IMR-90 (cell line): ENCODE measurements at regions not wholly inside any gene's neighbourhood (a gene's known extent, or its start where the extent isn't known, plus 50 kb on each side); places are given as distances from the start of the nearest gene placed in this dataset.

Experiments used
- ATAC-seq: fragments of 200-7000 bp; cut with Tn5 transposase; 2 replicates; pipeline ENCODE4 v1.9.1; 2020; ENCODE audit warnings: low read depth, mild to moderate bottlenecking, moderate library complexity
- BruUV-seq: library from RNA; stranded (reverse); fragments of 400-500 nt; replicated peaks from 2 replicates; lab custom pipeline; 2021; lab: Mats Ljungman, UMichigan
- CTCF ChIA-PET: fragments of 300-600 bp; formaldehyde crosslinking; extraction: SDS; loops from one replicate; lab custom pipeline; 2021; ENCODE audit warnings: antibody characterized with exemption; lab: Yijun Ruan, JAX
- POLR2A ChIA-PET: fragments of 300-600 bp; sonication (Branson Sonifier 250); formaldehyde crosslinking; loops from one replicate; lab custom pipeline; 2022; ENCODE audit warnings: antibody characterized with exemption; ENCODE audit not compliant: unreplicated experiment; lab: Charles Lee
- DNase-seq: peaks from one replicate; pipeline ENCODE4 v3.0.0; 2013
- H2AFZ ChIP-seq: replicated peaks from 2 replicates; pipeline ENCODE3; 2013; ENCODE audit warnings: low read length, mild to moderate bottlenecking; ENCODE audit not compliant: poor library complexity
- H2AK5ac ChIP-seq: 2 replicates; pipeline ENCODE4 v1.6.1; 2013; ENCODE audit warnings: low read depth, low read length, inconsistent platforms
- H2AK9ac ChIP-seq: replicated peaks from 2 replicates; pipeline ENCODE3; 2013; ENCODE audit warnings: mild to moderate bottlenecking, low read depth, low read length, moderate library complexity; ENCODE audit not compliant: poor library complexity
- H2BK120ac ChIP-seq: 2 replicates; pipeline ENCODE4 v1.6.1; 2013; ENCODE audit warnings: low read depth, low read length, inconsistent platforms
- H2BK15ac ChIP-seq: 3 replicates; pipeline ENCODE4 v1.6.1; 2013; ENCODE audit warnings: low read depth, low read length, inconsistent platforms
- H2BK20ac ChIP-seq: 2 replicates; pipeline ENCODE4 v1.6.1; 2013; ENCODE audit warnings: low read depth, mild to moderate bottlenecking, inconsistent platforms, low read length, moderate library complexity
- H2BK5ac ChIP-seq: 2 replicates; pipeline ENCODE4 v1.6.1; 2013; ENCODE audit warnings: mild to moderate bottlenecking, low read depth, low read length, inconsistent platforms; ENCODE audit not compliant: poor library complexity, severe bottlenecking
- H3K14ac ChIP-seq: replicated peaks from 2 replicates; pipeline ENCODE4 v1.6.1; 2013; ENCODE audit warnings: low read depth, low read length, inconsistent platforms
- H3K18ac ChIP-seq: 2 replicates; pipeline ENCODE4 v1.6.1; 2013; ENCODE audit warnings: low read depth, low read length, control low read depth
- H3K23ac ChIP-seq: 2 replicates; pipeline ENCODE4 v1.6.1; 2013; ENCODE audit warnings: low read depth, low read length, inconsistent platforms
- H3K27ac ChIP-seq: 2 replicates; pipeline ENCODE4 v1.5.1; 2013; ENCODE audit warnings: mild to moderate bottlenecking, control low read depth, low read length; ENCODE audit not compliant: insufficient read depth
- H3K27me3 ChIP-seq: 2 replicates; pipeline ENCODE4 v1.6.1; 2013; ENCODE audit warnings: low read length; ENCODE audit not compliant: control insufficient read depth, insufficient read depth
- H3K36me3 ChIP-seq: 2 replicates; pipeline ENCODE4 v1.6.1; 2013; ENCODE audit warnings: low read length, mixed read lengths; ENCODE audit not compliant: control insufficient read depth, insufficient read depth
- H3K4ac ChIP-seq: 2 replicates; pipeline ENCODE4 v1.6.1; 2013; ENCODE audit warnings: low read depth, low read length, inconsistent platforms
- H3K4me1 ChIP-seq: 2 replicates; pipeline ENCODE4 v1.6.1; 2013; ENCODE audit warnings: low read length, mixed read lengths; ENCODE audit not compliant: control insufficient read depth, insufficient read depth
- H3K4me2 ChIP-seq: 2 replicates; pipeline ENCODE4 v1.6.1; 2013; ENCODE audit warnings: low read depth, mild to moderate bottlenecking, control low read depth, low read length, moderate library complexity
- H3K4me3 ChIP-seq: 2 replicates; pipeline ENCODE4 v1.5.1; 2013; ENCODE audit warnings: low read depth, mild to moderate bottlenecking, control low read depth, low read length, moderate library complexity; ENCODE audit not compliant: insufficient read depth
- H3K56ac ChIP-seq: 2 replicates; pipeline ENCODE4 v1.6.1; 2013; ENCODE audit warnings: low read length, inconsistent platforms; ENCODE audit not compliant: insufficient read depth; ENCODE audit errors: extremely low read depth
- H3K79me1 ChIP-seq, 2 experiments: 2 replicates each; pipeline ENCODE4 v1.6.1; 2013; ENCODE audit warnings: low read length in 2 of 2, inconsistent platforms in 1 of 2, low read depth in 1 of 2
- H3K9ac ChIP-seq: 2 replicates; pipeline ENCODE4 v1.6.1; 2013; ENCODE audit warnings: low read depth, low read length, control low read depth
- H3K9me1 ChIP-seq: 2 replicates; pipeline ENCODE4 v1.6.1; 2013; ENCODE audit warnings: low read length, inconsistent platforms; ENCODE audit not compliant: insufficient read depth
- H3K9me3 ChIP-seq: 2 replicates; pipeline ENCODE4 v1.6.1; 2013; ENCODE audit warnings: low read length; ENCODE audit not compliant: control insufficient read depth, insufficient read depth
- H4K20me1 ChIP-seq: 2 replicates; pipeline ENCODE4 v1.6.1; 2013; ENCODE audit warnings: low read length, inconsistent platforms; ENCODE audit not compliant: insufficient read depth
- H4K5ac ChIP-seq: 2 replicates; pipeline ENCODE4 v1.6.1; 2013; ENCODE audit warnings: mild to moderate bottlenecking, low read depth, low read length, control low read depth
- H4K8ac ChIP-seq, 2 experiments: 2 replicates each; pipeline ENCODE4 v1.6.1; 2013; ENCODE audit warnings: low read depth in 2 of 2, low read length in 2 of 2, control low read depth in 1 of 2, inconsistent platforms in 1 of 2
- H4K91ac ChIP-seq: 2 replicates; pipeline ENCODE4 v1.6.1; 2013; ENCODE audit warnings: low read depth, low read length, inconsistent platforms; ENCODE audit not compliant: insufficient read depth
- CEBPB ChIP-seq: IDR thresholded peaks from 2 replicates; pipeline ENCODE4 v1.6.1; 2012; ENCODE audit warnings: low read depth, low read length, improper control_type of control experiment
- CHD1 ChIP-seq: IDR thresholded peaks from 2 replicates; pipeline ENCODE4 v1.6.1; 2012; ENCODE audit warnings: low read depth, low read length, improper control_type of control experiment
- MAFK ChIP-seq: IDR thresholded peaks from 2 replicates; pipeline ENCODE4 v1.6.1; 2012; ENCODE audit warnings: low read depth, low read length, improper control_type of control experiment
- MXI1 ChIP-seq: IDR thresholded peaks from 2 replicates; pipeline ENCODE4 v1.6.1; 2012; ENCODE audit warnings: low read depth, mild to moderate bottlenecking, low read length, moderate library complexity, borderline replicate concordance
- NFE2L2 ChIP-seq: fragments of 150-350 bp; IDR thresholded peaks from 2 replicates; pipeline ENCODE4 v1.6.1; 2016; ENCODE audit warnings: low read depth, mild to moderate bottlenecking, low read length
- RCOR1 ChIP-seq: IDR thresholded peaks from 2 replicates; pipeline ENCODE4 v1.6.1; 2012; ENCODE audit warnings: mild to moderate bottlenecking, low read length, improper control_type of control experiment; ENCODE audit not compliant: insufficient replicate concordance
- RFX5 ChIP-seq: IDR thresholded peaks from 2 replicates; pipeline ENCODE4 v1.8.0; 2012; ENCODE audit warnings: low read depth, mild to moderate bottlenecking, low read length, moderate library complexity
- SMC3 ChIP-seq: fragments of 150-350 bp; IDR thresholded peaks from 2 replicates; pipeline ENCODE4 v1.6.1; 2016; ENCODE audit warnings: low read depth, mild to moderate bottlenecking, antibody characterized with exemption, low read length, moderate library complexity
- WGBS, 2 experiments: methylation state at CpG; one replicate each; pipeline versions ENCODE4 v1.1.5 to v1.1.7; 2013; ENCODE audit warnings: missing lambda C conversion rate in 2 of 2; ENCODE audit not compliant: insufficient read length in 1 of 2; ENCODE audit errors: extremely low coverage in 2 of 2; 5-methylcytosine and 5-hydroxymethylcytosine counted together
- dilution Hi-C: fragments of 300-500 bp; cut with HindIII; formaldehyde crosslinking; loops from one replicate; pipeline ENCODE4 v1.14.3; 2018; ENCODE audit warnings: low sequenced_read_pairs; ENCODE audit not compliant: unreplicated experiment
- in situ Hi-C: fragments of 300-500 bp; cut with MboI; formaldehyde crosslinking; loops from 3 replicates; pipeline ENCODE4 v1.14.3; 2019; ENCODE audit warnings: low sequenced_read_pairs, inconsistent platforms, mixed read lengths
- intact Hi-C: fragments of 100-400 bp; cut with micrococcal nuclease; formaldehyde crosslinking; loops from 2 replicates; pipeline ENCODE4 v1.10.0; 2022
- TF ChIP-seq, protein P1 (sequence below): fragments of 150-350 bp; IDR thresholded peaks from 2 replicates; pipeline ENCODE4 v1.6.1; 2016; ENCODE audit warnings: low read depth, mild to moderate bottlenecking, low read length, moderate library complexity, borderline replicate concordance
- TF ChIP-seq, protein P2 (sequence below): conservative IDR thresholded peaks from 2 replicates; pipeline ENCODE4 v1.5.1; 2012; ENCODE audit warnings: mild to moderate bottlenecking, low read depth, low read length, improper control_type of control experiment

- no peak overlapping the region for H4K5ac ChIP-seq
- intact Hi-C loops = no loop called here
Measured at GRCh38 chr3:94225148-94225865, 162.4 kb downstream of the NSUN3 start.

More at GRCh38 chr3:94225148-94225865, 162.4 kb downstream of the NSUN3 start:
- ChIA-PET POLR2A (no interaction called here), CTCF (no interaction called here)
- Histone ChIP-seq H2AFZ (no peak overlapping the region), H2BK120ac (no peak overlapping the region), H3K36me3 (no peaks in the 10 kb centered on the region), H2BK20ac (no peak overlapping the region), H2BK15ac (no peak overlapping the region), H3K18ac (no peak overlapping the region), H3K23ac (no peak overlapping the region), H3K56ac (no peak overlapping the region), H3K9ac (no peak overlapping the region), H4K20me1 (no peaks in the 10 kb centered on the region), H3K4me2 (no peak overlapping the region), H3K4me1 (no peaks in the 10 kb centered on the region), H3K4me3 (no peak overlapping the region), H3K9me1 (no peaks in the 10 kb centered on the region), H3K27me3 (no peaks in the 10 kb centered on the region), H2BK5ac (no peak overlapping the region), H3K79me1 (no peaks in the 10 kb centered on the region), H3K14ac (no peak overlapping the region), H3K27ac (no peak overlapping the region), H2AK9ac (no peak overlapping the region), H2AK5ac (no peak overlapping the region), H4K91ac (no peak overlapping the region), H3K9me3 (no peaks in the 10 kb centered on the region), H4K8ac (no peak overlapping the region), H3K4ac (no peak overlapping the region)
- in situ Hi-C loops = no loop called here
- dilution Hi-C loops = no loop called here
- DNase-seq = no peak
- ATAC-seq = no peak
- TF ChIP-seq CHD1 = no peak
- no peak for TF ChIP-seq RCOR1
- TF ChIP-seq MAFK = no peak
- TF ChIP-seq NFE2L2 = no peak
- no peak for TF ChIP-seq SMC3
- no peak for TF ChIP-seq RFX5
- TF ChIP-seq, protein P1, sequence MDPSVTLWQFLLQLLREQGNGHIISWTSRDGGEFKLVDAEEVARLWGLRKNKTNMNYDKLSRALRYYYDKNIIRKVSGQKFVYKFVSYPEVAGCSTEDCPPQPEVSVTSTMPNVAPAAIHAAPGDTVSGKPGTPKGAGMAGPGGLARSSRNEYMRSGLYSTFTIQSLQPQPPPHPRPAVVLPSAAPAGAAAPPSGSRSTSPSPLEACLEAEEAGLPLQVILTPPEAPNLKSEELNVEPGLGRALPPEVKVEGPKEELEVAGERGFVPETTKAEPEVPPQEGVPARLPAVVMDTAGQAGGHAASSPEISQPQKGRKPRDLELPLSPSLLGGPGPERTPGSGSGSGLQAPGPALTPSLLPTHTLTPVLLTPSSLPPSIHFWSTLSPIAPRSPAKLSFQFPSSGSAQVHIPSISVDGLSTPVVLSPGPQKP = no peak
- no peak for TF ChIP-seq MXI1
- no peak for TF ChIP-seq CEBPB
- TF ChIP-seq, protein P2, sequence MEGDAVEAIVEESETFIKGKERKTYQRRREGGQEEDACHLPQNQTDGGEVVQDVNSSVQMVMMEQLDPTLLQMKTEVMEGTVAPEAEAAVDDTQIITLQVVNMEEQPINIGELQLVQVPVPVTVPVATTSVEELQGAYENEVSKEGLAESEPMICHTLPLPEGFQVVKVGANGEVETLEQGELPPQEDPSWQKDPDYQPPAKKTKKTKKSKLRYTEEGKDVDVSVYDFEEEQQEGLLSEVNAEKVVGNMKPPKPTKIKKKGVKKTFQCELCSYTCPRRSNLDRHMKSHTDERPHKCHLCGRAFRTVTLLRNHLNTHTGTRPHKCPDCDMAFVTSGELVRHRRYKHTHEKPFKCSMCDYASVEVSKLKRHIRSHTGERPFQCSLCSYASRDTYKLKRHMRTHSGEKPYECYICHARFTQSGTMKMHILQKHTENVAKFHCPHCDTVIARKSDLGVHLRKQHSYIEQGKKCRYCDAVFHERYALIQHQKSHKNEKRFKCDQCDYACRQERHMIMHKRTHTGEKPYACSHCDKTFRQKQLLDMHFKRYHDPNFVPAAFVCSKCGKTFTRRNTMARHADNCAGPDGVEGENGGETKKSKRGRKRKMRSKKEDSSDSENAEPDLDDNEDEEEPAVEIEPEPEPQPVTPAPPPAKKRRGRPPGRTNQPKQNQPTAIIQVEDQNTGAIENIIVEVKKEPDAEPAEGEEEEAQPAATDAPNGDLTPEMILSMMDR = no peak
- no TSS peak for BruUV-seq
- 33% methylated on average over 2 of the region's 5 CpGs; no CpG with 5 or more reads in 1 of the 2 experiments for WGBS, 2 experiments
